SJSA1 (cell line): ENCODE measurements at regions not wholly inside any gene's neighbourhood (a gene's known extent, or its start where the extent isn't known, plus 50 kb on each side); places are given as distances from the start of the nearest gene placed in this dataset.
"Not testable (repeated sequence)": the region's sequence is repeated elsewhere in the genome, so short reads cannot be mapped to it uniquely, and the experiment has no call there.

Source experiments
- DNase-seq, 2 experiments: peaks; one replicate each; pipeline ENCODE4 v3.0.0-alpha.2; 2015 to 2020; ENCODE audit warnings: low spot score in 2 of 2, low read depth in 1 of 2
- H3K27ac ChIP-seq: fragments of 250-450 bp; sonication (Bioruptor Pico); 2 replicates; pipeline ENCODE4 v1.5.1; 2020; ENCODE audit warnings: mild to moderate bottlenecking, moderate library complexity
- H3K27me3 ChIP-seq: fragments of 250-450 bp; sonication (Bioruptor Pico); replicated peaks from 2 replicates; pipeline ENCODE4 v1.5.1; 2020; ENCODE audit warnings: mild to moderate bottlenecking, moderate library complexity
- H3K36me3 ChIP-seq: fragments of 250-450 bp; sonication (Bioruptor Pico); 2 replicates; pipeline ENCODE4 v1.5.1; 2020; ENCODE audit warnings: mild to moderate bottlenecking
- H3K4me1 ChIP-seq: fragments of 250-450 bp; sonication (Bioruptor Pico); replicated peaks from 2 replicates; pipeline ENCODE4 v1.6.1; 2021; ENCODE audit warnings: mild to moderate bottlenecking
- H3K4me3 ChIP-seq: fragments of 250-450 bp; sonication (Bioruptor Pico); 2 replicates; pipeline ENCODE4 v1.5.1; 2020; ENCODE audit warnings: mild to moderate bottlenecking
- H3K9me3 ChIP-seq: fragments of 250-450 bp; sonication (Bioruptor Pico); replicated peaks from 2 replicates; pipeline ENCODE4 v1.5.1; 2020; ENCODE audit warnings: mild to moderate bottlenecking

GRCh38 chr16:29113446-29113845 lies 128.6 kb downstream of the LAT start:
- H3K27me3 ChIP-seq, H3K27ac ChIP-seq, H3K4me1 ChIP-seq, H3K36me3 ChIP-seq, DNase-seq, H3K9me3 ChIP-seq, H3K4me3 ChIP-seq: not testable (repeated sequence)

- no peak for DNase-seq
- H3K4me3 ChIP-seq = no peak overlapping the region
- H3K36me3 ChIP-seq = no peaks in the 10 kb centered on the region
- H3K27ac ChIP-seq = no peak overlapping the region
- H3K27me3 ChIP-seq = no peaks in the 10 kb centered on the region
- H3K9me3 ChIP-seq = no peaks in the 10 kb centered on the region
- H3K4me1 ChIP-seq = peaks cover 4% of the 10 kb centered on the region; the same call in 1 of the 2 replicates
These were observed 128.0 kb downstream of the LAT start for GRCh38 chr16:29112755-29113347.

- not testable (repeated sequence) for H3K4me3 ChIP-seq, DNase-seq, H3K4me1 ChIP-seq, H3K27ac ChIP-seq, H3K27me3 ChIP-seq, H3K9me3 ChIP-seq, H3K36me3 ChIP-seq
These were observed 127.2 kb downstream of the LAT start for GRCh38 chr16:29111901-29112680.

- no peaks in the 10 kb centered on the region for H3K27me3 ChIP-seq
- no peaks in the 10 kb centered on the region for H3K9me3 ChIP-seq
- H3K27ac ChIP-seq = no peak overlapping the region
- DNase-seq = no peak
- peaks cover 4% of the 10 kb centered on the region; the same call in 1 of the 2 replicates for H3K4me1 ChIP-seq
- no peaks in the 10 kb centered on the region for H3K36me3 ChIP-seq
- H3K4me3 ChIP-seq = no peak overlapping the region
These were observed 126.6 kb downstream of the LAT start for GRCh38 chr16:29111421-29111820.

DNA sequence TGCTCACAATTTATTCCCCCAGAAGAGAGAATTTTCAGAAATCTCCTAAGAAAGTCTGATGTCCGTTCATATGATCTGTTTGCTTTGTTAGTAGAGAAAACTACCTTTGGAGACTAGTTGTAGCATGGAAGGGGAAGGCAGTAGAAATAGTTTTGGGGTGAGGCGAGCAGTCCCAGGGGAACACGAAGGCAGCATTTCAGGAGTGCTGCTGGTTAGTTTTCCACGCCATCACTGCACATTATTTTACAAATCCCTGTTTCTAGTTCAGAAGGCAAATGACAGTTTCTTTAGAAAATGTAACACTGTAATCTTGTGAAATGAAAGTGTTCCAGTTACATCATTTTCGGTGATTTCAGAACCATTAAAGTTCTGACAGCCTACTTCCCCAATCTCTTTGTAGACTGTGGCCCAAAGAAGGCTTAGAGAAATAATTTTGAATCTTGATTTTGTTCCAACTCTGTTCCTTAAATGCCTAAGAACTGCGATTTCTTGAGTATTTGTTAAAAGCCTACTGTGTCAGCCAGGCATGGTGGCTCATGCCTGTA lies 123.8 kb downstream of the LAT start:
- not testable (repeated sequence) for DNase-seq, H3K27me3 ChIP-seq, H3K4me1 ChIP-seq, H3K9me3 ChIP-seq, H3K27ac ChIP-seq, H3K4me3 ChIP-seq, H3K36me3 ChIP-seq

- H3K4me1 ChIP-seq = no peaks in the 10 kb centered on the region
- H3K9me3 ChIP-seq = no peaks in the 10 kb centered on the region
These were observed 122.4 kb downstream of the LAT start for GRCh38 chr16:29107299-29107698.

GRCh38 chr16:29106259-29106908 lies 121.5 kb downstream of the LAT start:
- not testable (repeated sequence) for H3K4me1 ChIP-seq, DNase-seq, H3K27me3 ChIP-seq, H3K27ac ChIP-seq, H3K4me3 ChIP-seq, H3K36me3 ChIP-seq, H3K9me3 ChIP-seq

More at GRCh38 chr16:29107299-29107698, 122.4 kb downstream of the LAT start:
- DNase-seq = no peak
- Histone ChIP-seq H3K36me3 (no peaks in the 10 kb centered on the region), H3K4me3 (no peak overlapping the region), H3K27me3 (no peaks in the 10 kb centered on the region), H3K27ac (no peak overlapping the region)

DNA sequence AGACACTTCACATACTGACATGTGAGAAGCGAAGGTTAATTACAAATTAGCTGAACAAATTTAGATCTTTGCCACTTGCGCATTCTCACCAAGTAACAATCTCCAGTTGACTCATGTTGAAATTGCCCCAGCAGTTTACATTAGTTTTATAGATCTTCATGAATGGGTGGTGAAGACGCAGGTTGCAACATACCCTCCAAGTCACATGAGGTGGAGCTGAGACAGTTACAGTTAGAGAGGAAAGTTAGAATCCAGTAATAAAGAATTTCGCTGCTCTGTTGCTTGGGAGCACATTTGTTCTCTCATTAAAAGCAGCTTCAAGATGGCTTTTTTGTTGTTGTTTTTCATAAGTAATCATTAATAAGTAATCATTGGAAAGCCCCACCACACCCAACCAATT lies 119.7 kb downstream of the LAT start:
- H3K36me3 ChIP-seq, H3K4me3 ChIP-seq, H3K27ac ChIP-seq, H3K9me3 ChIP-seq, H3K4me1 ChIP-seq, H3K27me3 ChIP-seq, DNase-seq: not testable (repeated sequence)

DNA sequence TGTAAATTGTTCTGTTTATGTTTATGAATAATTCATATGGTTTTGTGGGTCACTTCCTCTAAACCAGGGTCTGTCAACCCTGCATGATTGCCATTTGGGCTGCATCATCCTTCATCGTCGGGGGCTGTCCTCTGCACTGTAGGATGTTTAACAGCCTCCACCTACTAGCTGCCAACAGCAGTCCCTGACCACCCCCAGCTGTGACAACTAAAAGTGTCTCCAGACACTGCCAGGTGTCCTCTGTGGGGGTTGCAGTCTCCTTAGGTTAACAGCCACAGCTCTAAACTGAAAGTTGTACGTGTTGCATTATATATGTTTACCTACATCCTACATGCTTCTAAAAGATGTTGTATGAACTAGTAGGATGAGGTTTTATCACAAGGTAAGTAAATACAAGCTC lies 113.1 kb downstream of the LAT start:
- not testable (repeated sequence) for H3K27me3 ChIP-seq, H3K4me3 ChIP-seq, DNase-seq, H3K27ac ChIP-seq, H3K9me3 ChIP-seq, H3K4me1 ChIP-seq, H3K36me3 ChIP-seq

DNA sequence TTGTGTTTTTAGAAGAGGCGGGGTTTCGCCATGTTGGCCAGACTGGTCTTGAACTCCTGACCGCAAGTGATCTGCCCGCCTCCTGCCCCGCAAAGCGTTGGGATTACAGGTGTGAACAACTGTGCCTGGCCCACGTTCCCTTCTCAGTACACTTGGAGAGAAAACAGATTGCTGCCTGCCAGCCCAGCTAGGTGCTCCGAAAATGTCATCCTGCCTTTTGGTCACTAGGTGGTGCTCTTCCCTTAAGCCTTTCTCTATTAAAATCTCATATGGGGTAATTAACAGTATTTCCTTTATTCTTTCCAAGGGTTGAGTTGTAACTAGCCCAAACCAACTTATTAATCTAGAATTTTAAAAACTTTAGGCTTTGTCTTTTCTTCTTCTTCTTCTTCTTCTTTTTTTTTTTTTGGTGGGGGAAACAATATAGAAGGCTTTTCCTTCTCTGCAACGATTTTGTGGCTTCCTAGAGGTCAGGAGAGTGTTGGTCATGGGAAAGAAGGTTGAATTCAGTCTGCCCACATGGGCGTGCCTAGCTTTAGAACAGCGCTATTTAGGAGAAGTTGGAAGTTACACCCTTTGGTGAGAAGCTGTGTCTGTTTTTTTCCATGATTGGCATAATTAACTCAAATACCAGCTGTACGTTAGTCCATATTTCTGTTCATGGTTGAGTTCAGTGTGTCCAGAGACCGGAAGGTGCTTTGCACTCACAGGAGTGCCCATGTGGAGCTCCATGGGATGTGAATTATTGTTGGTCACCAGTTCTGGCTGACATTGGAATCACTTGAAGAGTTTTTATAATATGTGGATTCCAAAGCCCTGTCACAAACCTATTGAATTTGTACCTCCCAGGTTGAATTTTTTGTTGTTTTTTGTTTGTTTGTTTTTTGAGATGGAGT lies 110.1 kb downstream of the LAT start:
- H3K4me3 ChIP-seq, H3K4me1 ChIP-seq, H3K9me3 ChIP-seq, H3K27me3 ChIP-seq, DNase-seq, H3K27ac ChIP-seq, H3K36me3 ChIP-seq: not testable (repeated sequence)

- not testable (repeated sequence) for H3K27me3 ChIP-seq, H3K27ac ChIP-seq, DNase-seq, H3K36me3 ChIP-seq, H3K9me3 ChIP-seq, H3K4me3 ChIP-seq, H3K4me1 ChIP-seq
These were observed 109.5 kb downstream of the LAT start for GRCh38 chr16:29094325-29094724.

GRCh38 chr16:29089679-29090078 lies 104.8 kb downstream of the LAT start:
- not testable (repeated sequence) for H3K4me1 ChIP-seq, DNase-seq, H3K27ac ChIP-seq, H3K36me3 ChIP-seq, H3K27me3 ChIP-seq, H3K9me3 ChIP-seq, H3K4me3 ChIP-seq

DNA sequence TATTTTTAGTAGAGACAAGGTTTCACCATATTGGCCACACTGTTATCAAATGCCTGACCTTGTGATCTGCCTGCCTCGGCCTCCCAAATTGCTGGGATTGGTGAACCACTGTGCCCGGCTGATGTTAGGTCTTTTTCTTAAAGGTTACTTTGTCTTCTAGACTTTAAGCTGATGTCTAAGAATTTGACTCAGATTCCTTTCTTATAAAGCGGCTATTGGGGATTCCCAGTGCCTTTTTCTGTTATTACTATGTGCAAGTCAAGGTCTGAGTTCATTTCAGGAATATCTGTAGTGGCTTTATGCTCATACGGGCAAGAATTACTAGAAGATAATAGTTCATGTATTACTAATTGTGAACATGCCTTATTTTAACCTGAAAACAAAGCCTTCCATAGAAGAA lies 102.8 kb downstream of the LAT start:
- H3K4me3 ChIP-seq, H3K27me3 ChIP-seq, H3K9me3 ChIP-seq, H3K27ac ChIP-seq, H3K36me3 ChIP-seq, H3K4me1 ChIP-seq, DNase-seq: not testable (repeated sequence)
